GM10266 (cell line): ENCODE measurements at regions not wholly inside any gene's neighbourhood (a gene's known extent, or its start where the extent isn't known, plus 50 kb on each side); places are given as distances from the start of the nearest gene placed in this dataset.

Experiments
- DNase-seq: peaks from one replicate; pipeline ENCODE4 v3.0.0; 2012; ENCODE audit errors: extremely low spot score
- TF ChIP-seq, protein P1 (sequence below): IDR thresholded peaks from 2 replicates; pipeline ENCODE4 v1.5.1; 2012; ENCODE audit warnings: mild to moderate bottlenecking, low read depth; ENCODE audit not compliant: control insufficient read depth, insufficient read depth; ENCODE audit errors: missing control alignments

DNA sequence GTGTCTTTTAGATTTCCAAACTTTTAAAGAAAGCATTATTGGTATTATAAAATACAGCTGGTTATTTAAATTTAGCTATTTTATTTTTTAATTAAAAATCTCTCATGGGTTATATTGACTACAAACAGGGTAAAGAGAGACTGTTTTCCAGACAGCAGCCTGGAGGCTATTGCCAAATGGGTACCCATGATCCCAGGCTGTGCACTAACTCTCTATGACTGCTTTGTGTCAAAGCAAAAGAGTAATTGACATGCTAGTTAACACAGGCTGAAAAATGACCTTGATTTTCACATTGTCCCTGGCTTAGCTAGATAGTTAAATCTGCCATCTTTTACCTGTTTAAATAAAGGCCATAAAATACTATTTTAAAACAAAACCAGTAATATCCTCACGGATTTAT is 589.7 kb downstream of the ANXA1 start:
- TF ChIP-seq, protein P1, sequence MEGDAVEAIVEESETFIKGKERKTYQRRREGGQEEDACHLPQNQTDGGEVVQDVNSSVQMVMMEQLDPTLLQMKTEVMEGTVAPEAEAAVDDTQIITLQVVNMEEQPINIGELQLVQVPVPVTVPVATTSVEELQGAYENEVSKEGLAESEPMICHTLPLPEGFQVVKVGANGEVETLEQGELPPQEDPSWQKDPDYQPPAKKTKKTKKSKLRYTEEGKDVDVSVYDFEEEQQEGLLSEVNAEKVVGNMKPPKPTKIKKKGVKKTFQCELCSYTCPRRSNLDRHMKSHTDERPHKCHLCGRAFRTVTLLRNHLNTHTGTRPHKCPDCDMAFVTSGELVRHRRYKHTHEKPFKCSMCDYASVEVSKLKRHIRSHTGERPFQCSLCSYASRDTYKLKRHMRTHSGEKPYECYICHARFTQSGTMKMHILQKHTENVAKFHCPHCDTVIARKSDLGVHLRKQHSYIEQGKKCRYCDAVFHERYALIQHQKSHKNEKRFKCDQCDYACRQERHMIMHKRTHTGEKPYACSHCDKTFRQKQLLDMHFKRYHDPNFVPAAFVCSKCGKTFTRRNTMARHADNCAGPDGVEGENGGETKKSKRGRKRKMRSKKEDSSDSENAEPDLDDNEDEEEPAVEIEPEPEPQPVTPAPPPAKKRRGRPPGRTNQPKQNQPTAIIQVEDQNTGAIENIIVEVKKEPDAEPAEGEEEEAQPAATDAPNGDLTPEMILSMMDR: no peak

DNA sequence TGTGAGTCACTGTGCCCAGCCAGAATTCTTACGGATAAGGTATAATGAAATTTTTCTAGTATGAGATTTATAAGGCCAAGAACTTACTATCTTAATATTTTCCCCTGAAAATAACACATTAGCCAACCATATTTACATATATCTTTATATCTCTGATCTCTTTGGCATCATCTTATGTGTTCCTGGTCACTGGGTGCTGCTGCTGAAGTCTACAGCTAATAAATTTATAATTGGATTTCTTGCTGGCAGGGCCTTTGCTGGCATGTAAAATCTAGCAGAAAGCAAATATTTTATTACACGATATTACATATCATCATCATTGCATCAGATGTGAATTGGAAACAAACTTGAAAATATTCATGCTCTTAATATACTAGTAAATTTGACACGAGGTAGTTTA is 590.7 kb downstream of the ANXA1 start:
- TF ChIP-seq, protein P1: no peak
- no peak for DNase-seq

More for the DNA sequence above, 589.7 kb downstream of the ANXA1 start:
- DNase-seq: no peak

DNA sequence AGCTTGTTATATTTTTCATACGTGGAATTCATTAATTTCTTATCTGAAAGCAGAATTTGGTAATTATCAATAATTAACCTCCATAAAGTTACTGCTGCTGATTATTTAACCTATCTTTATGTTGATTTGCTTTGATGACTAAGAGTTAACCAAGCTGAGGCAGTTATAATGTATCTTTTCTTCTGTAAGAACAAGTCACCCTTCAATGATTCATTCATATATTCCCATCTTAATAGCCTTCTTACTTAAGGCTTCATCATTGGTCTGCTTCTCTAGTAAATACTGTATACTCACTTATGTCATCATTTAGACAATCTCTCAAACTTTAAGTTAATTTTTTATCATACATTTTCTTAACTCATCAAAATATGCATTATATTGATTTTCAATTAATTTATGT is 592.2 kb downstream of the ANXA1 start:
- TF ChIP-seq, protein P1: no peak
- no peak for DNase-seq

DNA sequence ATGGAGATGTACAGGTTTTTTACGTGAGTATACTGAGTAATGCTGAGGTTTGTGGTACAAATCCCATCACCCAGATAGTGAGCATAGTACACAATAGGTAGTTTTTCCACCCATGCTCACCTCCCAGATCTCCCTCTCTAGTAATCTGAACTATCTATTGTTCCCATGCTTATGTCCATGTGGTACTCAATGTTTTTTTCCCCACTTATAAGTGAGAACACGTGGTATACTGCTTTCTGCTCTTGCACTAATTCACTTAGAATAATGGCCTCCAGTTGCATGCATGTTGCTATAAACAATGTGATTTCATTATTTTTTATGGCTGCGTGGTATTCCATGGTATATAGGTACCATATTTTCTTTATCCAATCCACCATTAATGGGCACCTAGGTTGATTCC is 593.9 kb downstream of the ANXA1 start:
- TF ChIP-seq, protein P1: no peak
- no peak for DNase-seq

DNA sequence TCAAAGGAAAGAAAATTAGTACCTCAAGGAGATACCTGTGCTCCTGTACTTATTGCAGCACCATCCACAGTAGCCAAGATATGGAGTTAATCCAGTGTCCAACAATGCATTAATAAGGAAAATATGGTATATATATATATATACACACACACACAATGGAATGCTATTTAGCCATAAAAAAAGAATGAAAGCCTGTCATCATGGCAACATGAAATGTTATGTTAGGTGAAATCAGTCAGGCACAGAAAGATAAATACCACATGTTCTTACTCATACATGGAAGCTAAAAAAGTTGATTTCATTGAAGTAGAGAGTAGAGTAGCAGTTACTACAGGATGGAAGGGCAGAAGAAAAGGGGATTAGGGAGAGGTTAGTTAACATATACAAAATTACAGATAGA is 601.5 kb downstream of the ANXA1 start:
- no peak for DNase-seq
- TF ChIP-seq, protein P1: no peak

DNA sequence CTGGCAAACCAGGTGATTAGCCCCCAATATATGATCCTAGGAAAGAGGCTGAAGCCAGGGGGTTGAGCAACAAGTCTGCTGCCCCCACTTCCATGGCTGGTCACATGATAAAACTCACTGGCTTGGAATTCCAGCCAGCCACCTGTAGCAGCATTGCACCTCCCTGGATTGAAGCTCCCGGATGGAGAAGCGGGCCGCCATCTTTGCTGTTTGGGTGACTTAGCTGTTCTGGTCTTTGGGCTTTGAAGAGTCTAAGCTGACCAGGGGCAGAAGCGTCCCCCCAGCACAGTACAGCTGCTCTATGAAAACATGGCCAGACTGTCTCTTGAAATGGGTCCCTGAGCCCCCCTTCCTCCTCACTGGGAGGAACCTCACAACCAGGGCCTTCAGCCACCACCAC is 610.2 kb downstream of the ANXA1 start:
- TF ChIP-seq, protein P1: no peak
- DNase-seq: no peak

DNA sequence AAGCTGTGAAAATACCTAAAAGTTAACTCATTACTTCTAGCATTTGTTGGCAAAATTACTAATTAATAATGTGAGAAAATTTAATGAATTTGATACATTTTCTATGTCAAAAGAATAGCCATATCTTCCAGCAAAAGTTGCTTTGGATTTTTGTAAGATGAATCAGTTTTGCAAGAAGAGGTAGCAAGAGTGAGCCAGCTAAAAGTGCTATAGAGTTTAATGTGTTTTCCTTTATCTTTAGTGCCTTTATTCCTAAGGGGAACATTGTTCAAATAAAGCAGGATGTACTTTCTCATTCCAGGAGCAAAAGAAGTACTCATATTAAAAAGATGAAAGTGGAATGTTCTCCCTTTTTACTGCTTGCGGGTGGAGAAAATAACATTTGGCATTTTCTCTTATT is 622.2 kb downstream of the ANXA1 start:
- DNase-seq: no peak
- TF ChIP-seq, protein P1: no peak
